ENCODE measurements at regions not wholly inside any gene's neighbourhood (a gene's known extent, or its start where the extent isn't known, plus 50 kb on each side); places are given as distances from the start of the nearest gene placed in this dataset.

GRCh38 chr2:58441643-58442042 lies 200.5 kb upstream of the FANCL start:
- TF ChIP-seq POLR2AphosphoS5 (IDR thresholded peaks at IDR 0.05; ENCODE audit: low read depth): no peak
- TF ChIP-seq REST (IDR thresholded peaks at IDR 0.05; ENCODE audit: insufficient replicate concordance, low read depth): no peak
- TF ChIP-seq SPI1 (IDR thresholded peaks at IDR 0.05; ENCODE audit: borderline replicate concordance, low read depth): no peak
- TF ChIP-seq CTCF (IDR thresholded peaks at IDR 0.05; ENCODE audit: insufficient read depth, low read length): no peak
- TF ChIP-seq GABPA (IDR thresholded peaks at IDR 0.05; ENCODE audit: low read depth): no peak
- H3K27me3 ChIP-seq (ENCODE audit: insufficient read depth, poor library complexity, severe bottlenecking): no peaks in the 10 kb centered on the region
- H3K4me3 ChIP-seq (replicated peaks; ENCODE audit: insufficient read depth, low read length): no peak overlapping the region
- H3K27ac ChIP-seq (replicated peaks): no peak overlapping the region
- no peak for DNase-seq (ENCODE audit: low read depth in 1 of 2, low spot score in 1 of 2)

- Histone ChIP-seq H3K27me3 (ENCODE audit: insufficient read depth, poor library complexity, severe bottlenecking) (no peaks in the 10 kb centered on the region), H3K4me3 (replicated peaks; ENCODE audit: insufficient read depth, low read length) (no peak overlapping the region), H3K27ac (replicated peaks) (no peak overlapping the region)
- no peak for TF ChIP-seq REST (IDR thresholded peaks at IDR 0.05; ENCODE audit: insufficient replicate concordance, low read depth)
- no peak for TF ChIP-seq GABPA (IDR thresholded peaks at IDR 0.05; ENCODE audit: low read depth)
- TF ChIP-seq SPI1 (IDR thresholded peaks at IDR 0.05; ENCODE audit: borderline replicate concordance, low read depth): no peak
- DNase-seq (ENCODE audit: low read depth in 1 of 2, low spot score in 1 of 2): no peak
Observed at GRCh38 chr2:58436872-58437271, 195.7 kb upstream of the FANCL start.

GRCh38 chr2:58435246-58435645 lies 194.1 kb upstream of the FANCL start:
- no peak overlapping the region for H3K4me3 ChIP-seq (replicated peaks; ENCODE audit: insufficient read depth, low read length)
- no peak for DNase-seq (ENCODE audit: low read depth in 1 of 2, low spot score in 1 of 2)
- H3K27ac ChIP-seq (replicated peaks): no peak overlapping the region
- H3K27me3 ChIP-seq (ENCODE audit: insufficient read depth, poor library complexity, severe bottlenecking): no peaks in the 10 kb centered on the region
- TF ChIP-seq REST (IDR thresholded peaks at IDR 0.05; ENCODE audit: insufficient replicate concordance, low read depth) (no peak), CTCF (IDR thresholded peaks at IDR 0.05; ENCODE audit: insufficient read depth, low read length) (no peak), GABPA (IDR thresholded peaks at IDR 0.05; ENCODE audit: low read depth) (no peak), SPI1 (IDR thresholded peaks at IDR 0.05; ENCODE audit: borderline replicate concordance, low read depth) (no peak), POLR2AphosphoS5 (IDR thresholded peaks at IDR 0.05; ENCODE audit: low read depth) (no peak)

GRCh38 chr2:58434692-58435091 lies 193.6 kb upstream of the FANCL start:
- DNase-seq (ENCODE audit: low read depth in 1 of 2, low spot score in 1 of 2): no peak
- TF ChIP-seq SPI1 (IDR thresholded peaks at IDR 0.05; ENCODE audit: borderline replicate concordance, low read depth) (no peak), REST (IDR thresholded peaks at IDR 0.05; ENCODE audit: insufficient replicate concordance, low read depth) (no peak), GABPA (IDR thresholded peaks at IDR 0.05; ENCODE audit: low read depth) (no peak), CTCF (IDR thresholded peaks at IDR 0.05; ENCODE audit: insufficient read depth, low read length) (no peak), POLR2AphosphoS5 (IDR thresholded peaks at IDR 0.05; ENCODE audit: low read depth) (no peak)

More at GRCh38 chr2:58434692-58435091, 193.6 kb upstream of the FANCL start:
- Histone ChIP-seq H3K4me3 (replicated peaks; ENCODE audit: insufficient read depth, low read length) (no peak overlapping the region), H3K27me3 (ENCODE audit: insufficient read depth, poor library complexity, severe bottlenecking) (no peaks in the 10 kb centered on the region), H3K27ac (replicated peaks) (no peak overlapping the region)

All from HL-60 (cell line).